ENCODE measurements at regions not wholly inside any gene's neighbourhood (a gene's known extent, or its start where the extent isn't known, plus 50 kb on each side); places are given as distances from the start of the nearest gene placed in this dataset.

DNA sequence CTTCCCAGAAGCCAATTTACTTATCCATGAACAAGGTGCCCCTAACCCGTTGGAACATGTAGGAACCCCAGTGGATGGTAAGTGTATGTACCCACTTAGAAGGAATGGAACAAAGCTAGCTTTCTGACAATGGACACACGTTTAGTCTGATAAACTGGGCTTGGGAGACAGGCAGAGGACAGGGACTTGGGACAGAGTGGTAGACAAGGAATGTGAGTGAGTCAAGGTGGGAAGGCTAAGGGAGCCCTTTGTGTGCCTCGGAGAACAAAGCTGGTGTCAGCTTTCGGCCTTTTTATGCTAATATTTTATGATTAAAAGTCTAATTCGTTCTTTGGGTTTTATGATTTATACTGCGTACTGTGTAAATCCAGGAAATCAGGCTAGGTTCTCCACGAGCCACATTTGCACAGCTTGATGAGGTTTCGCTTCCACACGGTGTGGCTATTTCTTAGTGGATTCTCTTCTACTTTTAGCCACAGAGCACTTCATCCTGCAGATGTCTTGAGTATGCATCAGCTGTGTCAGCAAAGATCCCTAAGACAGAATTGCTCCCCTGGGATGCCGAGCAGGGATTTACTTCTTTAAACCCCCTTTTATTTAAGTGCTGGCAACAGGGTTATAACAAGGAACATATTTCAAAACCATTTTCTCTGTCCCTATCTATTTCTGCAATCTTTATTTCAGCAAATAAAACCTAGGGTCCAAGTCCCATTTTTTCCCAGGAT is 258.5 kb downstream of the DLEU7 start:
- no peaks in the 10 kb centered on the region for H3K36me3 ChIP-seq
- intact Hi-C loops (cut with DNase I), result loop anchor here in 3 of 10 donors (5.0 to 10.0 kb wide), 3 partner anchors 100 to 212 kb away; no protein-coding TSS in a partner anchor

DNA sequence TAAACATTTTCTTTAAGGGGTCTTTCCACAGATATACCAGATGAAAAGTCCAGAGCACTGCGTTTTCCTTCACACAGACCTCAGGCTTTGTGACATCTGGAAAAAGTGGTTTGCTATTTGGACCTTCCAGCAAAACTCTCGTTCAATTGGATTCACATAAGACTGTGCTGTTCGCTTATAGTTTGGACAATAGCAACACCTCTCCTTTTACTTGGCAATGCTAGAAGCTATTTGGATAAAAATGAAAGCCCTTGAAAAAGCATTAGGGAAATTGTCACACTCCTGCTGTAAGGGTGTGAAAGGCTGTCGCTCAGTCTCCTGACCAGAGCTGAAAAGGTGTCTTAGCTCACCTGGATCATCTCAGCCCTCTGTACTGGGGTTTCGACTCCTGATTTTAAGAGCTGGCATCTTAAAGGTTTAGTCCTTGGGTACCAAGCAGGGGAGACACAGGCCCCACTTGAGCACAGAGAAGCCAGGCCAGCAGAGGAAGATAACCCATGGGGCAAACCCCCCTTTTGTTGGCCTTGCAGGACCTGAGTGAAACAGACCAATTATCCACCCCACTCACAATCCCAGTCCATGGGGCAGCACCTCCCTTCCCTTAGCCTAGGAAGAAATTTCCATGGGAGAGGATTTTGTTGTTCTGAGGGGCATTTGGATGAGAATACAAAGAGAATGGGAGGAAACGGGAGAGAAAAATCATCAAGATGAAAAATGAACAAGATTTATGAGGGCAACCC is 257.6 kb downstream of the DLEU7 start:
- Histone ChIP-seq H3K27me3 (no peaks in the 10 kb centered on the region), H3K4me3 (no peak overlapping the region), H3K36me3 (no peaks in the 10 kb centered on the region), H3K4me1 (peaks cover 0 to 49% (median 14%) of the 10 kb centered on the region in 9 donors), H3K9me3 (peaks cover 0 to 5% (median 0%) of the 10 kb centered on the region in 11 donors), H3K27ac (peak overlapping the region in 2 of 10 donors; percentile 2 to 50)
- 61 to 67% methylated on average over 6 of the region's 6 CpGs for WGBS, 2 donors
- DNase-seq (no peak), ATAC-seq (peak in 4 of 8 donors; percentile 7 to 28 (median 14))
- TF ChIP-seq, protein P1, sequence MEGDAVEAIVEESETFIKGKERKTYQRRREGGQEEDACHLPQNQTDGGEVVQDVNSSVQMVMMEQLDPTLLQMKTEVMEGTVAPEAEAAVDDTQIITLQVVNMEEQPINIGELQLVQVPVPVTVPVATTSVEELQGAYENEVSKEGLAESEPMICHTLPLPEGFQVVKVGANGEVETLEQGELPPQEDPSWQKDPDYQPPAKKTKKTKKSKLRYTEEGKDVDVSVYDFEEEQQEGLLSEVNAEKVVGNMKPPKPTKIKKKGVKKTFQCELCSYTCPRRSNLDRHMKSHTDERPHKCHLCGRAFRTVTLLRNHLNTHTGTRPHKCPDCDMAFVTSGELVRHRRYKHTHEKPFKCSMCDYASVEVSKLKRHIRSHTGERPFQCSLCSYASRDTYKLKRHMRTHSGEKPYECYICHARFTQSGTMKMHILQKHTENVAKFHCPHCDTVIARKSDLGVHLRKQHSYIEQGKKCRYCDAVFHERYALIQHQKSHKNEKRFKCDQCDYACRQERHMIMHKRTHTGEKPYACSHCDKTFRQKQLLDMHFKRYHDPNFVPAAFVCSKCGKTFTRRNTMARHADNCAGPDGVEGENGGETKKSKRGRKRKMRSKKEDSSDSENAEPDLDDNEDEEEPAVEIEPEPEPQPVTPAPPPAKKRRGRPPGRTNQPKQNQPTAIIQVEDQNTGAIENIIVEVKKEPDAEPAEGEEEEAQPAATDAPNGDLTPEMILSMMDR (IDR thresholded peaks at IDR 0.05), result no peak
- intact Hi-C loops (cut with DNase I), result loop anchor here in 3 of 10 donors (5.0 to 10.0 kb wide), 3 partner anchors 99 to 211 kb away; no protein-coding TSS in a partner anchor

More for the DNA sequence above, 258.5 kb downstream of the DLEU7 start:
- DNase-seq (no peak), ATAC-seq (no peak)
- H3K4me3 ChIP-seq, result no peak overlapping the region
- no peaks in the 10 kb centered on the region for H3K27me3 ChIP-seq
- peak overlapping the region in 1 of 10 donors; percentile 50 for H3K27ac ChIP-seq
- WGBS, 2 donors, result 79% methylated on average over 10 of the region's 10 CpGs
- H3K9me3 ChIP-seq, result peaks cover 0 to 5% (median 0%) of the 10 kb centered on the region in 11 donors
- TF ChIP-seq, protein P1 (IDR thresholded peaks at IDR 0.05), result no peak
- peaks cover 0 to 52% (median 14%) of the 10 kb centered on the region in 9 donors for H3K4me1 ChIP-seq

DNA sequence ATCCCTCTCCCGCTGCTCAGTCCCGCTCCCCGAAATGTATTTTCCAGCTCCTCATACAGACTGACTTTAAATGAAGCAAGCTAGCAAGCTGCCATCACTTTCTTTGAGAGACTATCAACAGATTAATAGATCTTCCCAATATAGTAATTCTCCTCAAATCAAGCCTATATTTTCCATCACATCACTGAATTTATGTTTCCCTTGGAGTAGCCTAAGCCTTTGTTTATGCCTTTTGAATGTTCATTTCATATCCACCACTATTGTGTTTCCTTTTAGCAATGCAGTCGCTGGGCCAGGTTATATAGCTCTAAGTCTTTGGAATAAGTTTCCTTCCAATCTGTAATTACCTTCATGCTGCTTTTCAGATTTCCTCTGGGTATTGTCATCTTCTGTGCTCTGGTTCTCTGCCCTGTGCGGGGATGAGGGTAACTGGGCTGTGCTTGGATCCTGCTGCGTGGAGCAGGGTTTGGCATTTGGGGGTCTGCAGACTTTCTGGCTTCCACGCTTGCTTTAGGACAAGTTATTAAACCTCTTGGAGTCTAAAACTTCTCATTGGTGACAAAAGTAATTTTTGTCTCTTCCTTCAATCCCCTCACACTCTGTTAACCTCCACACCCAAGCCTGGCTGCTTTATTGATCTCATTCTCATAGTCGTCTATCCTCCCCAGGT is 256.9 kb downstream of the DLEU7 start:
- TF ChIP-seq, protein P1 (IDR thresholded peaks at IDR 0.05), result no peak
- ATAC-seq (no peak), DNase-seq (no peak)
- Histone ChIP-seq H3K4me1 (peaks cover 0 to 42% (median 14%) of the 10 kb centered on the region in 9 donors), H3K4me3 (no peak overlapping the region), H3K27ac (no peak overlapping the region), H3K9me3 (peaks cover 0 to 5% (median 0%) of the 10 kb centered on the region in 11 donors), H3K36me3 (no peaks in the 10 kb centered on the region), H3K27me3 (no peaks in the 10 kb centered on the region)
- intact Hi-C loops (cut with DNase I), result loop anchor here in 3 of 10 donors (5.0 to 10.0 kb wide), 3 partner anchors 98 to 211 kb away; no protein-coding TSS in a partner anchor
- 81 to 83% methylated on average over 8 of the region's 8 CpGs for WGBS, 2 donors

DNA sequence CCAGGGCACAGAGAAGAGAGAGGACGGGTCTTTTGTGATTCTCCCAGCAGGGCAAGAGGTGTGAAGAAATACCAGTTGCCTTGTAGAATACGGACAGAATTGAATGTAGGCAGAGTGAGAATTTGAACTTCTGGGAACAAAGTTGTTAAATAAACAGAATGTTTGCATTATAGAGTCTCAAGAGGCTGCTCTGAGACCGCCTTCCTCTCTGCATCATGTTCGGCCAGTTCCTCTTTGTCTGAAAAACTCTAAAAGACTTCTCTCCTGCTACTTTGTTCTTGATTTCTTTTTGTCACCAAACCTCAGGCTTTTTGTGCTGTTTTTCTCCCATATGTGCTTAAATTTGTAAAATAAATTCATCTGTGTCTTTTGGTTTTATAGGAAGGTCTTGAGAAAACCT is 256.4 kb downstream of the DLEU7 start:
- no peak for DNase-seq
- intact Hi-C loops (cut with DNase I), result loop anchor here in 3 of 10 donors (5.0 to 10.0 kb wide), 3 partner anchors 98 to 210 kb away; no protein-coding TSS in a partner anchor
- 92% methylated on average over 4 of the region's 4 CpGs for WGBS, 2 donors
- Histone ChIP-seq H3K9me3 (peaks cover 0 to 5% (median 0%) of the 10 kb centered on the region in 11 donors), H3K27me3 (no peaks in the 10 kb centered on the region), H3K36me3 (no peaks in the 10 kb centered on the region), H3K4me1 (peaks cover 0 to 38% (median 14%) of the 10 kb centered on the region in 9 donors), H3K27ac (no peak overlapping the region), H3K4me3 (no peak overlapping the region)
- TF ChIP-seq, protein P1 (IDR thresholded peaks at IDR 0.05), result no peak
- ATAC-seq, result no peak
